ENCODE measurements at regions not wholly inside any gene's neighbourhood (a gene's known extent, or its start where the extent isn't known, plus 50 kb on each side); places are given as distances from the start of the nearest gene placed in this dataset.

DNA sequence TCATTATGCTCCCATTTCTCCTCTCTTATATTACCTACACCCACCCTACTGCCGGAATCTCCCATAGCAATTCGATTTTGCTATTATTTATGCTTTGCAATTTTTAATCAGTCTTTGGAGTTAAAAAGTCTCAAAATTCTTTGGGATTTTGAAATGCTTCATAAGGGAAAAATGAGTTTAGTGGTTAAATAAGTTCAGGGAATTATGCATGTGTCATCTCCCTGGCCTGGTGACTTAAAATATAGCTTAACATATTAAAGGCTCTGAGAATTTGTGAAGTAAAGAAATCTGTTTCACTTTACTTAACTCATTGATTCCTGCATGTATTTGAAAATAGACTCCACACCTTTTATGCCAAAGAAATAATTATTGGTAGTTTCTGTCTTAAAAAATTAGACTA lies 185.1 kb upstream of the DIPK2B start:
- DNase-seq: no peak
- Histone ChIP-seq H3K9ac (ENCODE audit: low read depth in 2 of 2, low read length in 2 of 2) (no peak overlapping the region), H3K4me1 (no peaks in the 10 kb centered on the region), H3K36me3 (no peaks in the 10 kb centered on the region), H3K27ac (no peak overlapping the region), H3K4me3 (no peak overlapping the region), H3K9me3 (no peaks in the 10 kb centered on the region), H3K27me3 (no peaks in the 10 kb centered on the region)
- TF ChIP-seq, protein P1, sequence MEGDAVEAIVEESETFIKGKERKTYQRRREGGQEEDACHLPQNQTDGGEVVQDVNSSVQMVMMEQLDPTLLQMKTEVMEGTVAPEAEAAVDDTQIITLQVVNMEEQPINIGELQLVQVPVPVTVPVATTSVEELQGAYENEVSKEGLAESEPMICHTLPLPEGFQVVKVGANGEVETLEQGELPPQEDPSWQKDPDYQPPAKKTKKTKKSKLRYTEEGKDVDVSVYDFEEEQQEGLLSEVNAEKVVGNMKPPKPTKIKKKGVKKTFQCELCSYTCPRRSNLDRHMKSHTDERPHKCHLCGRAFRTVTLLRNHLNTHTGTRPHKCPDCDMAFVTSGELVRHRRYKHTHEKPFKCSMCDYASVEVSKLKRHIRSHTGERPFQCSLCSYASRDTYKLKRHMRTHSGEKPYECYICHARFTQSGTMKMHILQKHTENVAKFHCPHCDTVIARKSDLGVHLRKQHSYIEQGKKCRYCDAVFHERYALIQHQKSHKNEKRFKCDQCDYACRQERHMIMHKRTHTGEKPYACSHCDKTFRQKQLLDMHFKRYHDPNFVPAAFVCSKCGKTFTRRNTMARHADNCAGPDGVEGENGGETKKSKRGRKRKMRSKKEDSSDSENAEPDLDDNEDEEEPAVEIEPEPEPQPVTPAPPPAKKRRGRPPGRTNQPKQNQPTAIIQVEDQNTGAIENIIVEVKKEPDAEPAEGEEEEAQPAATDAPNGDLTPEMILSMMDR (IDR thresholded peaks at IDR 0.05): no peak
- intact Hi-C loops (cut with DNase I): no loop called here

DNA sequence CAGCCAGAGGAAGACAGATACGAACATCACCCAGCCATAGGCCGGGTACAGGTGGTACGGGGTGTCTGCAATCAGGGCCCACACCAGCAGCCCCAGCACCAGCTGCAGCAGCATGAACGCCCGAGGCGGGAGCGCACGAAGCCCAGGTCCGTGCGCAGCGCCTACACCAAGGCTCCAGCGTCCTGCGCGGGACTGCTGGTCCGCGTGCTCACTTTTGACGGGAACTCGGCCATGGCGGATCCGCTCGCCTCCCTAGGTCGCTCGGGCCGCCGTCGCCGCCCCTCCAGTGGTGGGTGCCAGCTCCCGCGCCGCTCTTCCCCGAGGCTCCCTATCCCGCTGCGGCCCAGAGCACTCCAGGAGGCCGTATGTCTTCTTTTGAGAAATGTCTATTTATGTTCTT lies 181.2 kb upstream of the DIPK2B start:
- TF ChIP-seq, protein P1 (IDR thresholded peaks at IDR 0.05): no peak
- no peak for DNase-seq
- H3K27me3 ChIP-seq: no peaks in the 10 kb centered on the region
- H3K9ac ChIP-seq (ENCODE audit: low read depth in 2 of 2, low read length in 2 of 2): no peak overlapping the region
- no peak overlapping the region for H3K4me3 ChIP-seq
- intact Hi-C loops (cut with DNase I): no loop called here
- no peak overlapping the region for H3K27ac ChIP-seq
- H3K36me3 ChIP-seq: no peaks in the 10 kb centered on the region
- H3K9me3 ChIP-seq: no peaks in the 10 kb centered on the region
- H3K4me1 ChIP-seq: no peaks in the 10 kb centered on the region

DNA sequence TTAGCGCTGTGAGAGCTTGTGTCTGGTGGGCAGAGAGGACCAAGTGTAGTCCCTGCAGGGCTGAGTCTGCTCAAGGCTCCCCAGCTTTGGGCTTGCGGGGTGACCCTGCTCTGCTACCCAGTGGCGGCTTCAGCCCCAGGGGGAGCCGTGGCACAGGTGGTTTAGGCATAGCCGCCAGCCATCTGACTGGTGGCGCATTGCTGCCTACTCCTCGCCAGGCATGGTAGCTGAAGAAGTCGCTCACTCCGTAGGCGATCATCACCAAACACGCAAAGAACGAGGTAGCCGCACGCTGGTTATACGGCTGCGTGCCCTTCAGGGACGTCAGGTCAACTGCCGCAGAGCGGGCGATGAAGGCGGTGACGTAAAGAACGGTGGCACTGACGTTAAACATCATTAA lies 180.7 kb upstream of the DIPK2B start:
- no peak overlapping the region for H3K4me3 ChIP-seq
- no peaks in the 10 kb centered on the region for H3K27me3 ChIP-seq
- TF ChIP-seq, protein P1 (IDR thresholded peaks at IDR 0.05): no peak
- no peaks in the 10 kb centered on the region for H3K9me3 ChIP-seq
- no peak for DNase-seq
- H3K4me1 ChIP-seq: no peaks in the 10 kb centered on the region
- H3K27ac ChIP-seq: no peak overlapping the region
- intact Hi-C loops (cut with DNase I): no loop called here
- H3K36me3 ChIP-seq: no peaks in the 10 kb centered on the region
- H3K9ac ChIP-seq (ENCODE audit: low read depth in 2 of 2, low read length in 2 of 2): no peak overlapping the region

DNA sequence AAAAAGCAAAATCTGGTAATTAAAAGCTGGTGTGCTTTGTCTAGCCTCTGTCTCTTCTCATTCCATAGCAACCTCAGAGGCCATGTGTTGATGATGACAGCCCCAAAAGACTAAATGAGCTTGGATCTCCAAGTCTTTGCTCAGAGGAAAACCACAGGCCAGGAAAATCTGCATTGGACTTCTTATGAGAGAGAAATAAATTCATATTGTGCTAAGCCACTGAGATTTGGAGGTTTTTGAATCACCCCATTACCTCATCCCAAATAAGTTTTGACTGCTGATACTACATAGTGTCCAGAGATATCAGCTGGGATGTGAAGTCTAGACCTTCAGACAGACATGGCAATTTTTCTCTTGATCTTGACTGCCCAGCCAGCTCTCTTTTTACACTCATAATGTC lies 178.6 kb upstream of the DIPK2B start:
- DNase-seq: no peak
- Histone ChIP-seq H3K4me1 (no peaks in the 10 kb centered on the region), H3K4me3 (no peak overlapping the region), H3K27me3 (no peaks in the 10 kb centered on the region), H3K27ac (no peak overlapping the region), H3K36me3 (no peaks in the 10 kb centered on the region), H3K9ac (ENCODE audit: low read depth in 2 of 2, low read length in 2 of 2) (no peak overlapping the region), H3K9me3 (no peaks in the 10 kb centered on the region)
- TF ChIP-seq, protein P1 (IDR thresholded peaks at IDR 0.05): no peak
- intact Hi-C loops (cut with DNase I): no loop called here

DNA sequence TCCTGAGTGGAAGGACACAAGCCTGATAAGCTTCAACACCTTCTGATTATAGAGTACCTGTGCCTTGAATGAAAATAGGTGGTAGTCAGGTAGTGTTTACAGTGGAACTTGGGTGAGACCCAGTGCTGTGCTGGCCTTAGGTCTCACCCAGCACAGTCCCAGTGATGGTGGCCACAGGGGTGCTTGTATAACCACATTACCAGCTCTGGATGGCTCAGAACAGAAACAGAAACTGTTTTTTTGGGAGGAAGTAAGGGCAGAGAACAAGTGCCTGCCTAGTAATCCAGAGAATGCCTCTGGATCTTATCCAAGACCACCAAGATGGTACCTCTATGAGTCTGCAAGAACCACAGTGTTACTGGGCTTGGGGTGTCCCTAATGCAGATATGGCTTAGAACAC lies 171.5 kb upstream of the DIPK2B start:
- Histone ChIP-seq H3K27ac (no peak overlapping the region), H3K4me3 (no peak overlapping the region), H3K36me3 (no peaks in the 10 kb centered on the region), H3K27me3 (no peaks in the 10 kb centered on the region), H3K4me1 (no peaks in the 10 kb centered on the region), H3K9ac (ENCODE audit: low read depth in 2 of 2, low read length in 2 of 2) (no peak overlapping the region), H3K9me3 (no peaks in the 10 kb centered on the region)
- intact Hi-C loops (cut with DNase I): no loop called here
- DNase-seq: no peak
- TF ChIP-seq, protein P1 (IDR thresholded peaks at IDR 0.05): no peak

DNA sequence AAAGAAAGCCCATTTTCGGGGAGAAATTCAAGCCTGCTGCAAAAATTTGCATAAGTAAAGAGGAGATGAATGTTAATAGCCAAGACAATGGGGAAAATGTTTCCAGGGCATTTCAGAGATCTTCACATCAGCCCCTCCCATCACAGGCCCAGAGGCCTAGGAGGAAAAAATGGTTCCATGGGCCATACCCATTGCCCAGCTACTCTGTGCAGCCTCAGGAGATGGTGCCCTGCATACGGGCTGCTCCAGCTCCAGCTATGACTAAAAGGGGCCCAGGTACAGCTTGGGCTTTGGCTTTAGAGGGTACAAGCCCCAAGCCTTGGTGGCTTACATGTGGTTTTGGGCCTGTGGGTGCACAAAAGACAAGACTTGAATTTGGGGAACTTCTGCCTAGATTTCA lies 168.0 kb upstream of the DIPK2B start:
- Histone ChIP-seq H3K27me3 (no peaks in the 10 kb centered on the region), H3K4me3 (no peak overlapping the region), H3K27ac (no peak overlapping the region), H3K9me3 (no peaks in the 10 kb centered on the region), H3K36me3 (no peaks in the 10 kb centered on the region), H3K4me1 (no peaks in the 10 kb centered on the region), H3K9ac (ENCODE audit: low read depth in 2 of 2, low read length in 2 of 2) (no peak overlapping the region)
- intact Hi-C loops (cut with DNase I): no loop called here
- TF ChIP-seq, protein P1 (IDR thresholded peaks at IDR 0.05): no peak
- DNase-seq: no peak

Data from colonic mucosa (tissue), 4 donors.